K562 (cell line): ENCODE measurements at regions not wholly inside any gene's neighbourhood (a gene's known extent, or its start where the extent isn't known, plus 50 kb on each side); places are given as distances from the start of the nearest gene placed in this dataset.

ENCODE experiments used
- ATAC-seq: fragments of 200-7000 bp; cut with Tn5 transposase; 3 replicates; pipeline ENCODE4 v1.9.1; 2020; ENCODE audit warnings: moderate library complexity
- BruUV-seq: library from RNA; stranded (reverse); fragments of 400-500 nt; replicated peaks from 2 replicates; lab custom pipeline; 2021; lab: Mats Ljungman, UMichigan
- CTCF ChIA-PET: fragments of 300-600 bp; formaldehyde crosslinking; extraction: SDS; loops from one replicate; lab custom pipeline; 2021; ENCODE audit warnings: low intra/inter-chr PET ratio; lab: Yijun Ruan, JAX
- POLR2A ChIA-PET: fragments of 300-600, 350-650 bp; sonication (Branson Sonifier 250); formaldehyde crosslinking; extraction: SDS; loops from one replicate; lab custom pipeline; 2021; ENCODE audit warnings: antibody characterized with exemption, inconsistent platforms; lab: Yijun Ruan, JAX
- DNase-seq, 4 experiments: peaks; one replicate each; pipeline versions ENCODE4 v3.0.0 to v3.0.0-alpha.2; 2011 to 2018; ENCODE audit warnings: low spot score in 3 of 4, mixed read lengths in 3 of 4; ENCODE audit errors: extremely low read depth in 1 of 4
- FAIRE-seq: peaks from 2 replicates; lab custom pipeline; 2011; peaks lifted over from hg19 to GRCh38; lab: Jason Lieb, UNC
- H2AFZ ChIP-seq: 2 replicates; pipeline ENCODE4 v1.6.0; 2011; ENCODE audit warnings: low read depth, low read length, control low read depth, inconsistent platforms
- H3K27ac ChIP-seq: fragments of 200-600 bp; 3 replicates; pipeline ENCODE4 v1.8.0; 2011; ENCODE audit warnings: low read depth, mild to moderate bottlenecking, control low read depth, inconsistent platforms, low read length, moderate library complexity, mixed read lengths; ENCODE audit errors: extremely low read depth
- H3K27me3 ChIP-seq, 2 experiments: fragments of 300-600 bp in 1 of 2; 2 replicates in 1 of 2; 3 replicates in 1 of 2; pipeline versions ENCODE4 v1.6.0 to v1.8.0; 2011; ENCODE audit warnings: inconsistent platforms in 2 of 2, low read length in 2 of 2, mild to moderate bottlenecking in 1 of 2, mixed read lengths in 1 of 2, moderate library complexity in 1 of 2; ENCODE audit not compliant: control insufficient read depth in 2 of 2, insufficient read depth in 2 of 2
- H3K36me3 ChIP-seq: fragments of 300-600 bp; 3 replicates; pipeline ENCODE4 v1.8.0; 2011; ENCODE audit warnings: mild to moderate bottlenecking, low read length, inconsistent platforms; ENCODE audit not compliant: control insufficient read depth, insufficient read depth
- H3K4me1 ChIP-seq, 2 experiments: fragments of 200-600 bp in 1 of 2; replicated peaks in 1 of 2; 2 replicates in 1 of 2; 3 replicates in 1 of 2; pipeline versions ENCODE4 v1.5.1 to v1.8.0; 2011; ENCODE audit warnings: inconsistent platforms in 2 of 2, low read length in 2 of 2, mild to moderate bottlenecking in 1 of 2, mixed read lengths in 1 of 2, moderate library complexity in 1 of 2; ENCODE audit not compliant: control insufficient read depth in 2 of 2, insufficient read depth in 2 of 2
- H3K4me2 ChIP-seq: 2 replicates; pipeline ENCODE4 v1.6.1; 2011; ENCODE audit warnings: low read length, control low read depth, inconsistent platforms, mixed read lengths; ENCODE audit not compliant: insufficient read depth
- H3K4me3 ChIP-seq: fragments of 200-600 bp; sonication (generic), shearing (Covaris generic); 2 replicates; pipeline ENCODE4 v1.5.1; 2016; ENCODE audit warnings: control low read depth, inconsistent platforms
- H3K79me2 ChIP-seq: fragments of 200-600 bp; 3 replicates; pipeline ENCODE4 v1.8.0; 2011; ENCODE audit warnings: low read length, inconsistent platforms; ENCODE audit not compliant: control insufficient read depth, insufficient read depth
- H3K9ac ChIP-seq, 2 experiments: 2 replicates each; pipeline versions ENCODE4 v1.6.0 to v1.6.1; 2011; ENCODE audit warnings: low read depth in 2 of 2, low read length in 2 of 2, control low read depth in 1 of 2, inconsistent platforms in 1 of 2, mild to moderate bottlenecking in 1 of 2, mixed read lengths in 1 of 2; ENCODE audit not compliant: insufficient read depth in 1 of 2
- H3K9me1 ChIP-seq: one replicate; pipeline ENCODE4 v1.6.0; 2011; ENCODE audit warnings: inconsistent platforms, mild to moderate bottlenecking, low read length, moderate library complexity; ENCODE audit not compliant: control insufficient read depth, insufficient read depth
- H3K9me3 ChIP-seq: replicated peaks from 2 replicates; pipeline ENCODE4 v1.5.1; 2011; ENCODE audit warnings: low read depth, low read length, inconsistent platforms; ENCODE audit not compliant: control insufficient read depth, insufficient read depth
- H4K20me1 ChIP-seq: replicated peaks from 2 replicates; pipeline ENCODE4 v1.6.1; 2011; ENCODE audit warnings: low read length, inconsistent platforms, mixed read lengths; ENCODE audit not compliant: control insufficient read depth, insufficient read depth
- BHLHE40 ChIP-seq: IDR thresholded peaks from 2 replicates; pipeline ENCODE4 v1.6.1; 2011; ENCODE audit warnings: low read length, improper control_type of control experiment
- BMI1 ChIP-seq: fragments of 150-350 bp; IDR thresholded peaks from 2 replicates; pipeline ENCODE4 v1.6.1; 2014; ENCODE audit warnings: low read length
- BRF2 ChIP-seq: IDR thresholded peaks from 3 replicates; pipeline ENCODE4 v1.6.1; 2011; ENCODE audit warnings: borderline replicate concordance, mild to moderate bottlenecking; ENCODE audit not compliant: insufficient read length, insufficient read depth
- CTCF ChIP-seq, 3 experiments: IDR thresholded peaks in 2 of 3; conservative IDR thresholded peaks in 1 of 3; 2 replicates each; pipeline ENCODE4 v1.5.1; 2011 to 2012; ENCODE audit warnings: low read length in 3 of 3, mild to moderate bottlenecking in 3 of 3, control low read depth in 2 of 3, improper control_type of control experiment in 1 of 3, inconsistent platforms in 1 of 3, low read depth in 1 of 3, mixed read lengths in 1 of 3, moderate library complexity in 1 of 3; ENCODE audit not compliant: insufficient read depth in 2 of 3
- MYNN ChIP-seq, 2 experiments: sonication (generic); formaldehyde crosslinking in 1 of 2; IDR thresholded peaks; 2 replicates each; pipeline versions ENCODE4 v1.5.0 to v1.6.1; 2016 to 2020; ENCODE audit warnings: antibody characterized with exemption in 1 of 2, missing genetic modification reagents in 1 of 2
- RAD21 ChIP-seq, 2 experiments: fragments of 250-450 bp in 1 of 2; fragments of 450-650 bp in 1 of 2; sonication (Bioruptor Pico) in 1 of 2; formaldehyde crosslinking in 1 of 2; IDR thresholded peaks in 1 of 2; conservative IDR thresholded peaks in 1 of 2; 2 replicates each; pipeline versions ENCODE4 v1.4.0 to v1.8.0; 2020 to 2022; ENCODE audit warnings: mild to moderate bottlenecking in 2 of 2, moderate library complexity in 1 of 2
- TAF9B ChIP-seq: fragments of 450-650 bp; IDR thresholded peaks from 2 replicates; pipeline ENCODE4 v1.6.1; 2018; ENCODE audit warnings: mild to moderate bottlenecking; ENCODE audit not compliant: partially characterized antibody
- TBP ChIP-seq: optimal IDR thresholded peaks from 2 replicates; pipeline ENCODE3; 2011; ENCODE audit warnings: low read depth, low read length, improper control_type of control experiment
- ZNF146 ChIP-seq: IDR thresholded peaks from one replicate; pipeline ENCODE4 v1.6.1; 2018; ENCODE audit warnings: missing compliant biosample characterization; ENCODE audit not compliant: unreplicated experiment
- ZNF398 ChIP-seq: fragments of 250-450 bp; sonication (Bioruptor Pico); IDR thresholded peaks from 2 replicates; pipeline ENCODE4 v1.8.0; 2021; ENCODE audit warnings: moderate library complexity, mild to moderate bottlenecking, inconsistent platforms
- WGBS: fragments of 100-300 bp; shearing (Covaris generic); methylation state at CpG from one replicate; pipeline ENCODE4 v1.1.6; 2016; ENCODE audit warnings: low coverage, mixed read lengths; ENCODE audit not compliant: insufficient coverage; ENCODE audit errors: missing lambda C conversion rate; 5-methylcytosine and 5-hydroxymethylcytosine counted together
- in situ Hi-C: fragments of 300-500 bp; cut with MboI; formaldehyde crosslinking; loops from 4 replicates; pipeline ENCODE4 v1.15.0; 2018; ENCODE audit warnings: inconsistent platforms, mixed read lengths
- intact Hi-C: fragments of 100-400 bp; cut with micrococcal nuclease; formaldehyde crosslinking; loops from 2 replicates; pipeline ENCODE4 v1.14.2; 2022

- TF ChIP-seq MYNN (IDR thresholded peaks at IDR 0.05) (no peak), MYNN (CRISPR knock-in tag; IDR thresholded peaks at IDR 0.05) (no peak), BHLHE40 (no peak), ZNF146 (no peak), BRF2 (no peak), TAF9B (no peak)
- H3K9ac ChIP-seq, result no peak overlapping the region
- H3K4me3 ChIP-seq, result no peak overlapping the region
- no TSS peak for BruUV-seq
- POLR2A ChIA-PET, result interaction anchor here (0.7 to 1.4 kb wide), 3 partner anchors 9 to 71 kb away, joined by 3 to 5 read pairs (median 3); no protein-coding TSS in a partner anchor
- H3K9me1 ChIP-seq, result no peaks in the 10 kb centered on the region
- H3K9me3 ChIP-seq, result no peaks in the 10 kb centered on the region
- CTCF ChIA-PET, result no interaction called here
- no peak for ATAC-seq
- no peaks in the 10 kb centered on the region for H4K20me1 ChIP-seq
- no peaks in the 10 kb centered on the region for H3K36me3 ChIP-seq
- intact Hi-C loops, result loop anchor here (10.0 kb wide), 1 partner anchor 208 kb away; no protein-coding TSS in a partner anchor
- in situ Hi-C loops, result no loop called here
- H3K27me3 ChIP-seq, result no peaks in the 10 kb centered on the region
- no peaks in the 10 kb centered on the region for H3K4me1 ChIP-seq
- no peak overlapping the region for H2AFZ ChIP-seq
- no peak for FAIRE-seq
- H3K79me2 ChIP-seq, result no peaks in the 10 kb centered on the region
- 0% methylated on average over 1 of the region's 1 CpG for WGBS
- H3K4me2 ChIP-seq, result no peak overlapping the region
- no peak overlapping the region for H3K27ac ChIP-seq
- DNase-seq, result no peak
Measured at GRCh38 chr20:40472905-40473304, 216.1 kb downstream of the MAFB start.

GRCh38 chr20:40471261-40471629 is 217.8 kb downstream of the MAFB start:
- POLR2A ChIA-PET, result no interaction called here
- 4% methylated on average over 4 of the region's 4 CpGs for WGBS
- in situ Hi-C loops, result no loop called here

More at GRCh38 chr20:40471261-40471629, 217.8 kb downstream of the MAFB start:
- Histone ChIP-seq H3K27ac (no peak overlapping the region), H3K9ac (no peak overlapping the region), H3K27me3 (no peaks in the 10 kb centered on the region), H3K4me1 (no peaks in the 10 kb centered on the region), H3K36me3 (no peaks in the 10 kb centered on the region), H3K4me2 (no peak overlapping the region), H3K4me3 (no peak overlapping the region)
- FAIRE-seq, result no peak
- peak in 2 of 4 experiments; percentile 5 to 10 for DNase-seq
- no TSS peak for BruUV-seq
- TF ChIP-seq CTCF (IDR thresholded peaks at IDR 0.05 in 2 of 3, conservative IDR thresholded peaks at IDR 0.05 in 1 of 3; ENCODE audit: insufficient read depth in 2 of 3, low read depth in 1 of 3, low read length in 3 of 3), result peak in 2 of 3 experiments; percentile 18 to 28; a peak in 2 of 6 replicates
- TF ChIP-seq RAD21 (CRISPR knock-in tag; conservative IDR thresholded peaks at IDR 0.05 in 1 of 2, IDR thresholded peaks at IDR 0.05 in 1 of 2), result peak in 1 of 2 experiments; percentile 19; a peak in 1 of 4 replicates
- TF ChIP-seq TBP, result no peak
- no peak for TF ChIP-seq BMI1
- no peak for TF ChIP-seq ZNF398
- TF ChIP-seq, all 486 proteins: peak for 2
- Histone ChIP-seq H4K20me1 (no peaks in the 10 kb centered on the region), H3K9me3 (no peaks in the 10 kb centered on the region), H3K79me2 (no peaks in the 10 kb centered on the region), H3K9me1 (no peaks in the 10 kb centered on the region), H2AFZ (no peak overlapping the region)
- CTCF ChIA-PET, result no interaction called here
- peak; percentile 70 for ATAC-seq
- intact Hi-C loops, result loop anchor here (10.0 kb wide), 1 partner anchor 206 kb away; no protein-coding TSS in a partner anchor
